H9 (cell line): ENCODE measurements at regions not wholly inside any gene's neighbourhood (a gene's known extent, or its start where the extent isn't known, plus 50 kb on each side); places are given as distances from the start of the nearest gene placed in this dataset.

ENCODE experiments used
- DNase-seq: peaks from one replicate; pipeline ENCODE4 v3.0.0-alpha.2; 2017
- H2AFZ ChIP-seq: one replicate; pipeline ENCODE4 v1.6.1; 2013; ENCODE audit warnings: mild to moderate bottlenecking, low read length, control low read depth, moderate library complexity
- H2AK5ac ChIP-seq: 2 replicates; pipeline ENCODE4 v1.6.1; 2013; ENCODE audit warnings: low read length, control low read depth, mixed read lengths; ENCODE audit not compliant: insufficient read length
- H2BK120ac ChIP-seq: one replicate; pipeline ENCODE4 v1.6.1; 2013; ENCODE audit warnings: low read depth, mild to moderate bottlenecking, low read length, control low read depth, inconsistent platforms; ENCODE audit not compliant: poor library complexity, severe bottlenecking
- H2BK12ac ChIP-seq: 2 replicates; pipeline ENCODE4 v1.6.1; 2013; ENCODE audit warnings: low read length, control low read depth, mixed read lengths, low read depth; ENCODE audit not compliant: insufficient read length
- H2BK15ac ChIP-seq: 2 replicates; pipeline ENCODE4 v1.6.1; 2013; ENCODE audit warnings: low read depth, low read length, control low read depth
- H2BK20ac ChIP-seq: one replicate; pipeline ENCODE4 v1.6.1; 2013; ENCODE audit warnings: low read depth, mild to moderate bottlenecking, low read length, control low read depth, inconsistent platforms; ENCODE audit not compliant: poor library complexity, severe bottlenecking
- H2BK5ac ChIP-seq: 2 replicates; pipeline ENCODE4 v1.6.1; 2013; ENCODE audit warnings: low read length, control low read depth, mixed read lengths; ENCODE audit not compliant: insufficient read length
- H3K14ac ChIP-seq: 2 replicates; pipeline ENCODE4 v1.6.1; 2013; ENCODE audit warnings: low read length, control low read depth; ENCODE audit not compliant: insufficient read depth
- H3K18ac ChIP-seq: 2 replicates; pipeline ENCODE4 v1.6.1; 2013; ENCODE audit warnings: low read depth, mild to moderate bottlenecking, mixed read lengths, low read length, control low read depth; ENCODE audit not compliant: insufficient read length
- H3K23ac ChIP-seq: 2 replicates; pipeline ENCODE4 v1.6.1; 2013; ENCODE audit warnings: low read length, control low read depth, mixed read lengths, low read depth; ENCODE audit not compliant: insufficient read length
- H3K23me2 ChIP-seq: 2 replicates; pipeline ENCODE4 v1.6.1; 2013; ENCODE audit warnings: low read depth, mild to moderate bottlenecking, mixed read lengths, low read length, control low read depth; ENCODE audit not compliant: insufficient read length, poor library complexity, severe bottlenecking
- H3K27ac ChIP-seq: 2 replicates; pipeline ENCODE4 v1.5.1; 2013; ENCODE audit warnings: low read length, control low read depth, mixed read lengths, low read depth; ENCODE audit not compliant: insufficient read length
- H3K27me3 ChIP-seq: 2 replicates; pipeline ENCODE4 v1.6.1; 2013; ENCODE audit warnings: low read length, control low read depth, inconsistent platforms; ENCODE audit not compliant: insufficient read depth
- H3K4ac ChIP-seq: 2 replicates; pipeline ENCODE4 v1.6.1; 2013; ENCODE audit warnings: low read depth, mild to moderate bottlenecking, control low read depth, inconsistent platforms, low read length, moderate library complexity
- H3K4me1 ChIP-seq: 2 replicates; pipeline ENCODE4 v1.6.1; 2013; ENCODE audit warnings: low read length, control low read depth, inconsistent platforms; ENCODE audit not compliant: insufficient read depth
- H3K4me2 ChIP-seq: 2 replicates; pipeline ENCODE4 v1.6.1; 2013; ENCODE audit warnings: low read length, control low read depth, mixed read lengths; ENCODE audit not compliant: insufficient read length, insufficient read depth
- H3K56ac ChIP-seq: 2 replicates; pipeline ENCODE4 v1.6.1; 2013; ENCODE audit warnings: low read depth, mild to moderate bottlenecking, mixed read lengths, low read length, control low read depth; ENCODE audit not compliant: insufficient read length
- H3K79me1 ChIP-seq: 2 replicates; pipeline ENCODE4 v1.6.1; 2013; ENCODE audit warnings: low read depth, mild to moderate bottlenecking, moderate library complexity, low read length, control low read depth, inconsistent platforms; ENCODE audit not compliant: insufficient read depth, poor library complexity, severe bottlenecking
- H3K79me2 ChIP-seq: 2 replicates; pipeline ENCODE4 v1.6.1; 2013; ENCODE audit warnings: low read length, control low read depth, inconsistent platforms; ENCODE audit not compliant: insufficient read depth
- H3K9ac ChIP-seq: 2 replicates; pipeline ENCODE4 v1.6.1; 2013; ENCODE audit warnings: low read length, control low read depth, mixed read lengths; ENCODE audit not compliant: insufficient read length; ENCODE audit errors: extremely low read depth
- H3K9me3 ChIP-seq: one replicate; pipeline ENCODE4 v1.6.1; 2013; ENCODE audit warnings: low read depth, low read length, inconsistent platforms; ENCODE audit not compliant: control insufficient read depth
- H3T11ph ChIP-seq: one replicate; pipeline ENCODE4 v1.6.1; 2013; ENCODE audit warnings: mild to moderate bottlenecking, low read length, control low read depth, inconsistent platforms
- H4K20me1 ChIP-seq: one replicate; pipeline ENCODE4 v1.6.1; 2013; ENCODE audit not compliant: control insufficient read depth, insufficient read length, insufficient read depth
- H4K5ac ChIP-seq: 2 replicates; pipeline ENCODE4 v1.6.1; 2013; ENCODE audit warnings: low read depth, mild to moderate bottlenecking, mixed read lengths, low read length, control low read depth; ENCODE audit not compliant: insufficient read length
- H4K8ac ChIP-seq: replicated peaks from 2 replicates; pipeline ENCODE4 v1.6.1; 2013; ENCODE audit warnings: low read length, control low read depth, mixed read lengths, low read depth; ENCODE audit not compliant: insufficient read length
- H4K91ac ChIP-seq: 2 replicates; pipeline ENCODE4 v1.6.1; 2013; ENCODE audit warnings: low read depth, mild to moderate bottlenecking, moderate library complexity, mixed read lengths, low read length, control low read depth; ENCODE audit not compliant: insufficient read length
- H3K27ac Mint-ChIP-seq, 3 experiments: 2 replicates in 2 of 3; 3 replicates in 1 of 3; pipeline ENCODE4 v1.8.0; 2020 to 2021; ENCODE audit warnings: mixed read lengths in 3 of 3, mild to moderate bottlenecking in 1 of 3, moderate library complexity in 1 of 3
- H3K27me3 Mint-ChIP-seq: 2 replicates; pipeline ENCODE4 v1.8.0; 2021; ENCODE audit warnings: low read depth, mild to moderate bottlenecking, moderate library complexity, mixed read lengths
- H3K36me3 Mint-ChIP-seq, 3 experiments: 2 replicates in 2 of 3; 3 replicates in 1 of 3; pipeline ENCODE4 v1.8.0; 2020 to 2021; ENCODE audit warnings: low read depth in 3 of 3, mixed read lengths in 3 of 3; ENCODE audit not compliant: insufficient read depth in 1 of 3
- H3K4me1 Mint-ChIP-seq, 2 experiments: 2 replicates each; pipeline ENCODE4 v1.8.0; 2020; ENCODE audit warnings: mixed read lengths in 2 of 2
- H3K4me3 Mint-ChIP-seq, 2 experiments: 2 replicates in 1 of 2; 3 replicates in 1 of 2; pipeline ENCODE4 v1.8.0; 2020 to 2021; ENCODE audit warnings: mild to moderate bottlenecking in 2 of 2, mixed read lengths in 2 of 2, moderate library complexity in 1 of 2
- H3K9me3 Mint-ChIP-seq, 2 experiments: 2 replicates in 1 of 2; 3 replicates in 1 of 2; pipeline ENCODE4 v1.8.0; 2020; ENCODE audit warnings: mild to moderate bottlenecking in 2 of 2, mixed read lengths in 2 of 2, moderate library complexity in 1 of 2
- WGBS: extraction: QIAGEN DNeasy Blood & Tissue Kit; methylation state at CpG from one replicate; pipeline ENCODE4 v1.1.7; 2013; ENCODE audit warnings: missing lambda C conversion rate, low lambda C conversion rate, mixed read lengths; ENCODE audit not compliant: insufficient read length; ENCODE audit errors: extremely low coverage; 5-methylcytosine and 5-hydroxymethylcytosine counted together
- TF ChIP-seq, protein P1 (sequence below): fragments of 200-600 bp; sonication (generic); conservative IDR thresholded peaks from 3 replicates; pipeline ENCODE4 v1.8.0; 2021; ENCODE audit warnings: antibody characterized with exemption, mild to moderate bottlenecking

DNA sequence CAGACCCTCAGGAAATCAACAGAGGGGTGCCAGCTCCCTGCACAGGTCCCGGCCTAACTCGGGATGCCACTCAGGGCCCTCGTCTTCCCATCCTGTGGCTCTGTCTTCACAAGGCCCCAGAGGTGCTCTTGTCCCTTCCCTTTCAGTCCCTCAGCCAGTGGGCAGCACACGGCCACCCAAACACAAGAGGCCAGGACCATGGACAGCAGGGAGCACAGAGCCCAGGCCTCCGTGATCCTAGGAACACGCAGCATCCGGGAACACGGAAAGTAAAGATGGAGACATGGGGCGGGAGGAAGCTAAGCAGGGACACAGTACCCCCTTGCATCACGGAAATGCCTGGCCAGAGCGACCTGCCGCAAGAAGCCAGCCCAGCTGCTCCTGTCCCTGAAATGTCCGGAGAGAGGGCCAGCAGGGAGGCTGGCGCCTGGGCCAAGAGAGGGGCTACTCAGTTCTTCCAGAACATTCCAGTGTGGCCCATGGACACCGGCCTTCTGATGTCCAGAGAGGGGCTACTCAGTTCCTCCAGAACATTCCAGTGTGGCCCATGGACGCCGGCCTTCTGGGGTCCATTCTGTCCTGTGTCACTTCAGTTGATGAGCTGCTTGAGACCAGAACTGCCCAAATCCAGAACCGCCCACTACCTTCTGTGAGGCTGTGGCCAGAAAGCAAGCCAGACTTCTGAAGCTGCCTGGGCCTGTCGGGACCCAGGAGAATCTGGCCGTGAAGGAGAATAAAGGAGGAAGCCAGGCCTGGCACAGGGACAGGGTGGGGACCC, 274.0 kb downstream of the BRD1 start:
- Histone ChIP-seq H3K56ac (no peak overlapping the region), H3K14ac (no peak overlapping the region), H2BK120ac (no peak overlapping the region), H3K79me1 (no peaks in the 10 kb centered on the region), H3K4ac (no peak overlapping the region), H3T11ph (no peak overlapping the region), H3K23ac (no peak overlapping the region), H3K79me2 (no peaks in the 10 kb centered on the region), H3K23me2 (no peaks in the 10 kb centered on the region), H2BK12ac (no peak overlapping the region), H2BK5ac (no peak overlapping the region), H4K8ac (no peak overlapping the region), H2AFZ (no peak overlapping the region), H4K91ac (no peak overlapping the region), H2BK20ac (no peak overlapping the region), H3K9me3 (peaks cover 8% of the 10 kb centered on the region), H3K18ac (no peak overlapping the region), H2BK15ac (no peak overlapping the region), H3K4me1 (no peaks in the 10 kb centered on the region), H3K27me3 (no peaks in the 10 kb centered on the region), H4K20me1 (no peaks in the 10 kb centered on the region), H3K9ac (no peak overlapping the region), H3K4me2 (no peak overlapping the region), H4K5ac (no peak overlapping the region), H2AK5ac (no peak overlapping the region), H3K27ac (no peak overlapping the region)
- Mint-ChIP-seq H3K4me3 (no peak overlapping the region), H3K27me3 (peaks cover 6% of the 10 kb centered on the region), H3K36me3 (peaks cover 9 to 12% (median 10%) of the 10 kb centered on the region in 3 experiments), H3K9me3 (peaks cover 12 to 14% of the 10 kb centered on the region in 2 experiments), H3K27ac (peak overlapping the region in 1 of 3 experiments; percentile 87; a peak in 3 of 7 replicates), H3K4me1 (peaks cover 11 to 12% of the 10 kb centered on the region in 2 experiments)
- TF ChIP-seq, protein P1, sequence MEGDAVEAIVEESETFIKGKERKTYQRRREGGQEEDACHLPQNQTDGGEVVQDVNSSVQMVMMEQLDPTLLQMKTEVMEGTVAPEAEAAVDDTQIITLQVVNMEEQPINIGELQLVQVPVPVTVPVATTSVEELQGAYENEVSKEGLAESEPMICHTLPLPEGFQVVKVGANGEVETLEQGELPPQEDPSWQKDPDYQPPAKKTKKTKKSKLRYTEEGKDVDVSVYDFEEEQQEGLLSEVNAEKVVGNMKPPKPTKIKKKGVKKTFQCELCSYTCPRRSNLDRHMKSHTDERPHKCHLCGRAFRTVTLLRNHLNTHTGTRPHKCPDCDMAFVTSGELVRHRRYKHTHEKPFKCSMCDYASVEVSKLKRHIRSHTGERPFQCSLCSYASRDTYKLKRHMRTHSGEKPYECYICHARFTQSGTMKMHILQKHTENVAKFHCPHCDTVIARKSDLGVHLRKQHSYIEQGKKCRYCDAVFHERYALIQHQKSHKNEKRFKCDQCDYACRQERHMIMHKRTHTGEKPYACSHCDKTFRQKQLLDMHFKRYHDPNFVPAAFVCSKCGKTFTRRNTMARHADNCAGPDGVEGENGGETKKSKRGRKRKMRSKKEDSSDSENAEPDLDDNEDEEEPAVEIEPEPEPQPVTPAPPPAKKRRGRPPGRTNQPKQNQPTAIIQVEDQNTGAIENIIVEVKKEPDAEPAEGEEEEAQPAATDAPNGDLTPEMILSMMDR, result no peak
- no CpG with 5 or more reads among the region's 20 CpGs for WGBS
- DNase-seq, result no peak
